GM21528 (cell line): ENCODE measurements at regions not wholly inside any gene's neighbourhood (a gene's known extent, or its start where the extent isn't known, plus 50 kb on each side); places are given as distances from the start of the nearest gene placed in this dataset.

Experiments
- ATAC-seq: cut with Tn5 transposase; IDR thresholded peaks from one replicate; pipeline ENCODE4 v1.9.1; 2021; ENCODE audit warnings: mild to moderate bottlenecking, moderate library complexity; ENCODE audit not compliant: unreplicated experiment, low FRiP score

- no peak for ATAC-seq
Measured at GRCh38 chr10:78401624-78402367, 368.1 kb downstream of the RPS24 start.

- no peak for ATAC-seq
Measured at GRCh38 chr10:78402591-78402990, 368.9 kb downstream of the RPS24 start.

- no peak for ATAC-seq
Measured at GRCh38 chr10:78403781-78404180, 370.1 kb downstream of the RPS24 start.

GRCh38 chr10:78404296-78404695 lies 370.6 kb downstream of the RPS24 start:
- no peak for ATAC-seq

GRCh38 chr10:78405231-78405630 lies 371.6 kb downstream of the RPS24 start:
- no peak for ATAC-seq

GRCh38 chr10:78405736-78406135 lies 372.1 kb downstream of the RPS24 start:
- no peak for ATAC-seq

GRCh38 chr10:78406648-78407008 lies 373.0 kb downstream of the RPS24 start:
- ATAC-seq = no peak

- ATAC-seq = no peak
Measured at GRCh38 chr10:78407009-78407711, 373.5 kb downstream of the RPS24 start.

GRCh38 chr10:78407966-78408365 lies 374.3 kb downstream of the RPS24 start:
- no peak for ATAC-seq

GRCh38 chr10:78408671-78409472 lies 375.2 kb downstream of the RPS24 start:
- ATAC-seq = no peak

- no peak for ATAC-seq
Measured at GRCh38 chr10:78410046-78410965, 376.6 kb downstream of the RPS24 start.

- ATAC-seq = no peak
Measured at GRCh38 chr10:78411716-78412115, 378.1 kb downstream of the RPS24 start.

GRCh38 chr10:78412605-78413004 lies 378.9 kb downstream of the RPS24 start:
- no peak for ATAC-seq

GRCh38 chr10:78413076-78414055 lies 379.7 kb downstream of the RPS24 start:
- ATAC-seq = no peak

GRCh38 chr10:78414380-78414779 lies 380.7 kb downstream of the RPS24 start:
- no peak for ATAC-seq

GRCh38 chr10:78415111-78415510 lies 381.4 kb downstream of the RPS24 start:
- no peak for ATAC-seq

- ATAC-seq = no peak
Measured at GRCh38 chr10:78416031-78417011, 382.7 kb downstream of the RPS24 start.
